ENCODE measurements at regions not wholly inside any gene's neighbourhood (a gene's known extent, or its start where the extent isn't known, plus 50 kb on each side); places are given as distances from the start of the nearest gene placed in this dataset.
"Not testable (repeated sequence)": the region's sequence is repeated elsewhere in the genome, so short reads cannot be mapped to it uniquely, and the experiment has no call there.

DNA sequence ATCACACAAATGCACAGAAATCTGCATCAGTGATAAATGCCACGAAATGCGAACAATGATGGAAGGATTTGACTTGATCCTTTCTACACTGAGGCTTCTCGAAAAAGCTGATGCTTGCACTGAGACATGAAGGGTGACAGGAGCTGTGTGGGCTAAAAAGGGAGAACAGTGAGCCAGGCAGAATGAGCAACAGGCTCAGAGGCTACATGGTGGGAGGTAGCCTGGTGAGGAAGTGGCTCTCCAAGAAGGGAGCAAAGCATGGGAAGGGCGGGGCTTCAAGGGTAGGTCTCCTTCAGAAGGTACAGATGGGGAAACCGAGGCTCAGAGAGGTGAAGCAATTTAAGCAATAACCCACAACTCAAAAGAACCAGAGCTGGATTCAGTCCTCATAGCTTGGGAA, 82.4 kb downstream of the TRIM43 start:
- TF ChIP-seq, protein P1, sequence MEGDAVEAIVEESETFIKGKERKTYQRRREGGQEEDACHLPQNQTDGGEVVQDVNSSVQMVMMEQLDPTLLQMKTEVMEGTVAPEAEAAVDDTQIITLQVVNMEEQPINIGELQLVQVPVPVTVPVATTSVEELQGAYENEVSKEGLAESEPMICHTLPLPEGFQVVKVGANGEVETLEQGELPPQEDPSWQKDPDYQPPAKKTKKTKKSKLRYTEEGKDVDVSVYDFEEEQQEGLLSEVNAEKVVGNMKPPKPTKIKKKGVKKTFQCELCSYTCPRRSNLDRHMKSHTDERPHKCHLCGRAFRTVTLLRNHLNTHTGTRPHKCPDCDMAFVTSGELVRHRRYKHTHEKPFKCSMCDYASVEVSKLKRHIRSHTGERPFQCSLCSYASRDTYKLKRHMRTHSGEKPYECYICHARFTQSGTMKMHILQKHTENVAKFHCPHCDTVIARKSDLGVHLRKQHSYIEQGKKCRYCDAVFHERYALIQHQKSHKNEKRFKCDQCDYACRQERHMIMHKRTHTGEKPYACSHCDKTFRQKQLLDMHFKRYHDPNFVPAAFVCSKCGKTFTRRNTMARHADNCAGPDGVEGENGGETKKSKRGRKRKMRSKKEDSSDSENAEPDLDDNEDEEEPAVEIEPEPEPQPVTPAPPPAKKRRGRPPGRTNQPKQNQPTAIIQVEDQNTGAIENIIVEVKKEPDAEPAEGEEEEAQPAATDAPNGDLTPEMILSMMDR (IDR thresholded peaks at IDR 0.05; ENCODE audit: borderline replicate concordance, insufficient read depth, low read depth, low read length), result no peak
- no peak overlapping the region for H3K4me3 ChIP-seq (ENCODE audit: low read depth, low read length)

GRCh38 chr2:95676573-95676972, 84.8 kb downstream of the TRIM43 start:
- H3K4me3 ChIP-seq (ENCODE audit: low read depth, low read length), result not testable (repeated sequence)

- TF ChIP-seq, protein P1 (IDR thresholded peaks at IDR 0.05; ENCODE audit: borderline replicate concordance, insufficient read depth, low read depth, low read length), result no peak
These were observed 85.5 kb downstream of the TRIM43 start for GRCh38 chr2:95677346-95677745.

DNA sequence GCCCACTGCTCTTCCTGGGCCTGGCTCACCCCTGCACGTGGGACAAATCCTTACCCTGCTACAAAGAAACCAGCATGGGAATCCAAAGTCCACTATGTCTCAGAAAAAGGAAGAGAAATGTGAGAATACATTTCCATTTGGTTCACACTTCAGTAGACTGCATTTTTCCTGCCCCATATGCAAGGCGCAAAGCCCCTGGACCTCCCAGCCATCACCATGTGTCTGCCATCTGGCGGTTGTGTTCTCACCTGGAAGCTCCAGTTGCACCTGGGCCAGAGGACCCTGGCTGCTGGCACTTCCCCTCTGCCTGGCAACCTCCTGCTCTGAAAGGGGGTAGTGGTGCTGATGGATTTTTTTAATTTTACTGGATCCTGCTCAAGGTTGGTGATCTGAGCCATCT, 86.0 kb downstream of the TRIM43 start:
- not testable (repeated sequence) for H3K4me3 ChIP-seq (ENCODE audit: low read depth, low read length)

More at GRCh38 chr2:95677346-95677745, 85.5 kb downstream of the TRIM43 start:
- no peak overlapping the region for H3K4me3 ChIP-seq (ENCODE audit: low read depth, low read length)

DNA sequence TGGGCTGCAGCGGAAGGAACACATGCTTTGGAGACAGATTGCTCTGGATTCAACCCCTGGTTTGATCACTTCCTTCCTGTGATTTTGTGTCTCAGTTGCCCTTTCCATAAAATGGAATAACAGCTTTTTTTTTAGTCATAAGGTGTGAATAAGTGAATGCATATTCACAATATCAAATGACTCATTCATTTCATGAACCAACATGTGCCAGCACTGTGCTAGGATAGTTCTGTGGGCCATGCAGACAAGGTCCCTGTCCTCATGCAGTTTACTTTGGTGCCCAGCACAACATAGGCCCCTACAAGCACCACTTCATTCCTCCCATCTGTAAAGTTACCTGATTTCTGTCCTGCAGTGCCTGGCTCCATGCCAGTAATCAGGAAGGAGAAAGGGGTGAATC, 89.4 kb downstream of the TRIM43 start:
- H3K4me3 ChIP-seq (ENCODE audit: low read depth, low read length), result not testable (repeated sequence)

DNA sequence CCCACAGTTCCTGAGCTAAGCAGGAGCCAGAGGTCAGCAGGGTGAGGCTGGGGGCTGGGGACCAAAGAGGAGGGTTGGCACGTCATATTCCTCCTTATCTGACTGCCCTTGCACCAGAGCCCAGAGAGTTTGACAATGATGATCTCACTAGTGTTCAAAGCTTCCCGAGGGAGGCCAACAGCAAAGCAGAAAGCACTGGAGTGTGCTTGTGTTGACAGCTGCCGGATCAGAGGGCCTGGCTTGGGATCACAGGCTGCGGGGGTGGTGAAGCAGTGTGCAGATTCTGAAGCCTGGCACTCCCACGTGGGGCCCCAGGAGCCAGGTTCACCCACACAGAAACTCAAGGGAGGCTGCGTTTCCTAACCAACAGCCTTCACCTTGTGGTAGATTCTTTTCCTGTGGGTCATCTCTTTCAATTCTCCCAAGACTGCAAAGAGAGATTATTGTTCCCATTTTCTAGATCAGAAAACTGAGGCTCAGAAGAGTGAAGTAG, 89.8 kb downstream of the TRIM43 start:
- not testable (repeated sequence) for H3K4me3 ChIP-seq (ENCODE audit: low read depth, low read length)

- not testable (repeated sequence) for H3K4me3 ChIP-seq (ENCODE audit: low read depth, low read length)
These were observed 91.2 kb downstream of the TRIM43 start for GRCh38 chr2:95682889-95683517.

GRCh38 chr2:95685513-95685912, 93.7 kb downstream of the TRIM43 start:
- TF ChIP-seq, protein P1 (IDR thresholded peaks at IDR 0.05; ENCODE audit: borderline replicate concordance, insufficient read depth, low read depth, low read length), result no peak
- no peak overlapping the region for H3K4me3 ChIP-seq (ENCODE audit: low read depth, low read length)

DNA sequence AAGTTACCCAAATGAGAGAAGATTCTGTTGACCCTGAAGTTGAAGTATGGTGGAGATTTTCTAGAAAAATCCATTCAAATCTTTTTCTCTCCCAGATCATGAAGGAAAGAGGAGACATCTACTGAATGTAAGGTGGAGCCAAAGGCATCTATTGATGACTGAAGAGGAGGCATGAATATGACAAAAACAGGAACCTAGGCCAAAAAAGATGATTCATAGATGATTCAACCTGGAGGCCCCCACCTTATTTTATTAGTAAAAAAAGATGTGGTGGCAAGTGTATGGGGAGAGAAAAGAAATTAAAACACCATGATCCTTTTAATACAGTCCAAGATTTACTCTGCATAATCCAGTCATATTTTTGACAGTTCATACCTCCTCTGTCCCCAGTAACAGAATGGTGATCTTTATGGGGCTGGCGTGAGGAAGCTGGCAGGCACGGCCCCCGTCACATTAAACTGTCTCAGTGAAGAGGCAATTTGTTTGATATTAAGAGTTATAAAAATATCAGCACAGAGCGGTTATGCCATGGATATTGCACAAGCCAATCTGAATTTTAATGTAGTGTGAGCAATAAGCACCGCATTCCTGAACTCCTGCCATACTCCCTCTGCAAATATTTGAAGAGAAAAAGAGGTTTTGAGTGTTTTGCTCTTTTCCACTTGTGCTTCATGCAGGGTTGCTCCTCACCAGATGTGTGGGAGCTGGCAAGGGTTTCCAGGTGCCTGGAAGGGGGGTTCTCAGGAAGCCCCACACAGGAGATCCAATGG, 94.4 kb downstream of the TRIM43 start:
- not testable (repeated sequence) for H3K4me3 ChIP-seq (ENCODE audit: low read depth, low read length)

DNA sequence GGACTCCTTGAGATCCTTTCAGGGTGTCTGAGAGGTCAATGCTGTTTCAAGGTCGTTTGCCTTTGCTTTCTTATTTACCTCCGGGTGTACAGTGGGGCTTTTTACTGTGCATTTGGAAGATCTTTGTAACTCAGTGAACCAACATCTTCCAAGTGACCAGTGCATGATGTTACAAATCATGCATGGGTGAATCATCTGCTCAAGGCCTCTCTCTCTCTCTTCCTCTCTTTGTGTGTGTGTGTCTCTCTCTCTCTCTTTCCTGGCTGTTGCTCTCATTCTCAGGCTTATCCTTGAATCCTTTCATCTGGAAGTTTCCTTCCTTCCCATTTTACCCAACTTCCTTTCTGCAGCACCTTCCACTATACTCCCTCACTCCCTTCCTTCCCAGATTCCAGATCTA, 96.1 kb downstream of the TRIM43 start:
- not testable (repeated sequence) for H3K4me3 ChIP-seq (ENCODE audit: low read depth, low read length)

DNA sequence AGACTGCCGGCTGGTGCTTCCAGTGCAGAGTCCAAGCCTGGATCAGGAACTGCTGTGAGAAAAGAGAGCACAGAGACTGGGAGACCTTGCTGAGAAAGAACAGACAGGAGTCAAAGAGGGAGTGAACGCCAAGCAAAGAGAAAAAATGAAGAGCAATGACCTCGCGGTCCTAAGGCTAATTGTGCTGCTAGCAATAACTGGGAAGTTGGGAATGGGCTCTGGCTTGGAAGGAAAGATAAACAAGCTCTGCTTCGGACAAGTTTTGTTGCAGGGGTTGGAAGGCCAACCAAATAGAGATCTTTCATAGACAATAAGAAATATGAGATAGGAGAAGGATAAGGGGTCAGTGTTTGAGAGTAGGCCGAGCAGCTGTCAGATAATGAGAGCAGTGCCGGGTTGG, 99.4 kb downstream of the TRIM43 start:
- H3K4me3 ChIP-seq (ENCODE audit: low read depth, low read length), result not testable (repeated sequence)

DNA sequence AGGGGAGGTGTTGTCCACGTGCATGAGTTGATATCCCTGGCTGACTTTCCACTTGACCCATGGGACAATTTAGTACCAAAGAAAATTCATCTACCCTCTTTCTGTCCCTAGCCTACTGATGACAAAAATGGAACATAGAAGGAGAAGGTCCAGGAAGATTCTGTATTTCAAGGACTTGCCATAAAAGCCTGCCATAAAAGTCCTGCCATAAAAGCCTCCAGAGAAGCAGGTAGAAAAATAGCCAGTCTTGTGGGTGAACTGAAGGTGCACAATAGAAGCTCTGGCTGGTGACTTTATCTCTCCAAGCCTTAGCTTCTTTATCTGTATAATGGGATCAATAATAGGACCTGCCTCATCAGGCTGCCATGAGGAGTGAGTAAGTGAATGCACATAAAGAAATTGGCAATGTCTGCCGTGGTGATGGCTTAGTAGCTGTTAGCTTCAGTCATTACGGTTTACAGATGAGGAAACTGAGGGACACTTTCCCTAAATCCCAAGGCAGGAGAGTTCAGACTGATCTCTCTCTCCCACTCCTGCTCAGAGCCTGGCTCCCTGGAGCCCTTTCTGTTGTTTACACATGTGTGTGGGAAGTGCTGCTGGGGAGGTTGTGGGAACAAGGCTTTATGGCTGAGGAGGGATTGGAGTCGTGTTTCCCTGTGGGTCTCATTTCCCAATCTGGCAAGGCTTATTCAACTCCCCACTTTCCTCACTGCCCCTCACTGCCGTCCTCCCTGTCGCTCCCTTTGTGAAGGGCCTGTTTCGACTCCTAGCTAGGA, 101.5 kb downstream of the TRIM43 start:
- H3K4me3 ChIP-seq (ENCODE audit: low read depth, low read length), result not testable (repeated sequence)

Data from GM12875 (cell line).